BLaER1 treated with 17β-estradiol and CSF1 and Interleukin-3, amounts not matched to agents 10 nM and 100 nM (cell line): ENCODE measurements at regions not wholly inside any gene's neighbourhood (a gene's known extent, or its start where the extent isn't known, plus 50 kb on each side); places are given as distances from the start of the nearest gene placed in this dataset.

Experiments
- H3K27ac ChIP-seq, 11 experiments: shearing (Covaris generic); formaldehyde crosslinking; 2 replicates each; pipeline ENCODE4 v1.8.1; 2022
- H3K27me3 ChIP-seq, 11 experiments: shearing (Covaris generic); formaldehyde crosslinking; 2 replicates each; pipeline ENCODE4 v1.8.1; 2022
- H3K36me3 ChIP-seq, 11 experiments: shearing (Covaris generic); formaldehyde crosslinking; 2 replicates each; pipeline ENCODE4 v1.8.1; 2022
- H3K4me1 ChIP-seq, 10 experiments: shearing (Covaris generic); formaldehyde crosslinking; 2 replicates each; pipeline ENCODE4 v1.8.1; 2022
- H3K4me2 ChIP-seq, 11 experiments: shearing (Covaris generic); formaldehyde crosslinking; 2 replicates each; pipeline ENCODE4 v1.8.1; 2022
- H3K4me3 ChIP-seq, 10 experiments: shearing (Covaris generic); formaldehyde crosslinking; 2 replicates each; pipeline ENCODE4 v1.8.1; 2022
- H3K9ac ChIP-seq, 11 experiments: shearing (Covaris generic); formaldehyde crosslinking; 2 replicates each; pipeline ENCODE4 v1.8.1; 2022
- H3K9me3 ChIP-seq, 11 experiments: shearing (Covaris generic); formaldehyde crosslinking; replicated peaks in 1 of 11; 2 replicates each; pipeline ENCODE4 v1.8.1; 2022
- H4K20me1 ChIP-seq, 11 experiments: shearing (Covaris generic); formaldehyde crosslinking; 2 replicates each; pipeline ENCODE4 v1.8.1; 2022
- Cebpa-rat ChIP-seq, 11 experiments: shearing (Covaris generic); IDR thresholded peaks; 2 replicates each; pipeline ENCODE4 v1.8.1; 2022

- no peaks in the 10 kb centered on the region for H3K36me3 ChIP-seq
- no peak overlapping the region for H3K4me3 ChIP-seq
- H3K4me2 ChIP-seq, result no peak overlapping the region
- no peak overlapping the region for H3K9ac ChIP-seq
- no peaks in the 10 kb centered on the region for H4K20me1 ChIP-seq
- H3K4me1 ChIP-seq, result peaks cover 6 to 57% (median 10%) of the 10 kb centered on the region in 10 experiments; a peak in 16 of 20 replicates
- H3K27me3 ChIP-seq, result no peaks in the 10 kb centered on the region
- no peak for TF ChIP-seq Cebpa-rat (IDR thresholded peaks at IDR 0.05)
- no peak overlapping the region for H3K27ac ChIP-seq
- no peaks in the 10 kb centered on the region for H3K9me3 ChIP-seq
These were observed 105.0 kb upstream of the KLF6 start for GRCh38 chr10:3889961-3890522.

GRCh38 chr10:3887885-3888476 lies 103.0 kb upstream of the KLF6 start:
- H4K20me1 ChIP-seq, result no peaks in the 10 kb centered on the region
- H3K4me1 ChIP-seq, result peaks cover 0 to 36% (median 4%) of the 10 kb centered on the region in 10 experiments; a peak in 11 of 20 replicates
- H3K9ac ChIP-seq, result peak overlapping the region in 3 of 11 experiments; percentile 13 to 64 (median 56); a peak in 4 of 22 replicates
- peak overlapping the region in 4 of 11 experiments; percentile 4 to 82 (median 66); a peak in 7 of 22 replicates for H3K4me2 ChIP-seq
- H3K27me3 ChIP-seq, result no peaks in the 10 kb centered on the region
- H3K4me3 ChIP-seq, result no peak overlapping the region
- H3K27ac ChIP-seq, result peak overlapping the region in 3 of 11 experiments; percentile 45 to 73 (median 52); a peak in 6 of 22 replicates
- peaks cover 0 to 4% (median 0%) of the 10 kb centered on the region in 11 experiments; a peak in 3 of 22 replicates for H3K9me3 ChIP-seq
- no peak for TF ChIP-seq Cebpa-rat (IDR thresholded peaks at IDR 0.05)
- H3K36me3 ChIP-seq, result no peaks in the 10 kb centered on the region

GRCh38 chr10:3887404-3887803 lies 102.4 kb upstream of the KLF6 start:
- TF ChIP-seq Cebpa-rat (IDR thresholded peaks at IDR 0.05), result no peak
- Histone ChIP-seq H3K4me3 (no peak overlapping the region), H3K27me3 (no peaks in the 10 kb centered on the region), H3K9ac (peak overlapping the region in 3 of 11 experiments; percentile 13 to 64 (median 56); a peak in 4 of 22 replicates), H3K9me3 (peaks cover 0 to 8% (median 2%) of the 10 kb centered on the region in 11 experiments; a peak in 7 of 22 replicates), H3K36me3 (no peaks in the 10 kb centered on the region), H3K4me2 (peak overlapping the region in 3 of 11 experiments; percentile 54 to 82 (median 78); a peak in 6 of 22 replicates), H3K4me1 (peaks cover 0 to 31% (median 0%) of the 10 kb centered on the region in 10 experiments; a peak in 6 of 20 replicates), H4K20me1 (no peaks in the 10 kb centered on the region), H3K27ac (peak overlapping the region in 3 of 11 experiments; percentile 45 to 73 (median 52); a peak in 7 of 22 replicates)

- Histone ChIP-seq H3K27me3 (no peaks in the 10 kb centered on the region), H3K9ac (no peak overlapping the region), H3K4me1 (peaks cover 0 to 27% (median 0%) of the 10 kb centered on the region in 10 experiments; a peak in 6 of 20 replicates), H3K36me3 (no peaks in the 10 kb centered on the region), H3K9me3 (peaks cover 0 to 15% (median 9%) of the 10 kb centered on the region in 11 experiments; a peak in 9 of 22 replicates), H3K4me2 (peak overlapping the region in 2 of 11 experiments; percentile 78 to 82; a peak in 3 of 22 replicates), H3K27ac (peak overlapping the region in 1 of 11 experiments; percentile 73; a peak in 1 of 22 replicates), H4K20me1 (no peaks in the 10 kb centered on the region), H3K4me3 (no peak overlapping the region)
- TF ChIP-seq Cebpa-rat (IDR thresholded peaks at IDR 0.05), result no peak
These were observed 101.7 kb upstream of the KLF6 start for GRCh38 chr10:3886641-3887251.

- Histone ChIP-seq H3K27ac (no peak overlapping the region), H3K36me3 (no peaks in the 10 kb centered on the region), H3K27me3 (no peaks in the 10 kb centered on the region), H3K9ac (no peak overlapping the region), H3K9me3 (peaks cover 0 to 16% (median 9%) of the 10 kb centered on the region in 11 experiments; a peak in 9 of 22 replicates), H4K20me1 (no peaks in the 10 kb centered on the region), H3K4me1 (peaks cover 0 to 22% (median 0%) of the 10 kb centered on the region in 10 experiments; a peak in 6 of 20 replicates), H3K4me3 (no peak overlapping the region), H3K4me2 (no peak overlapping the region)
- no peak for TF ChIP-seq Cebpa-rat (IDR thresholded peaks at IDR 0.05)
These were observed 101.2 kb upstream of the KLF6 start for GRCh38 chr10:3886191-3886590.

GRCh38 chr10:3882855-3883254 lies 97.8 kb upstream of the KLF6 start:
- Histone ChIP-seq H4K20me1 (no peaks in the 10 kb centered on the region), H3K9me3 (peaks cover 0 to 16% (median 9%) of the 10 kb centered on the region in 11 experiments; a peak in 9 of 22 replicates), H3K36me3 (no peaks in the 10 kb centered on the region), H3K9ac (no peak overlapping the region), H3K4me1 (peaks cover 0 to 34% (median 0%) of the 10 kb centered on the region in 10 experiments; a peak in 6 of 20 replicates), H3K4me3 (no peak overlapping the region), H3K4me2 (no peak overlapping the region), H3K27ac (no peak overlapping the region), H3K27me3 (no peaks in the 10 kb centered on the region)
- TF ChIP-seq Cebpa-rat (IDR thresholded peaks at IDR 0.05), result no peak

GRCh38 chr10:3881622-3882021 lies 96.6 kb upstream of the KLF6 start:
- H3K27me3 ChIP-seq, result no peaks in the 10 kb centered on the region
- no peak overlapping the region for H3K9ac ChIP-seq
- no peak overlapping the region for H3K4me3 ChIP-seq
- H3K27ac ChIP-seq, result no peak overlapping the region
- peaks cover 0 to 16% (median 9%) of the 10 kb centered on the region in 11 experiments; a peak in 9 of 22 replicates for H3K9me3 ChIP-seq
- no peak for TF ChIP-seq Cebpa-rat (IDR thresholded peaks at IDR 0.05)
- no peak overlapping the region for H3K4me2 ChIP-seq
- H3K4me1 ChIP-seq, result peaks cover 0 to 34% (median 5%) of the 10 kb centered on the region in 10 experiments; a peak in 8 of 20 replicates
- H3K36me3 ChIP-seq, result no peaks in the 10 kb centered on the region
- H4K20me1 ChIP-seq, result no peaks in the 10 kb centered on the region

- no peak for TF ChIP-seq Cebpa-rat (IDR thresholded peaks at IDR 0.05)
- peaks cover 0 to 16% (median 9%) of the 10 kb centered on the region in 11 experiments; a peak in 9 of 22 replicates for H3K9me3 ChIP-seq
- no peak overlapping the region for H3K4me2 ChIP-seq
These were observed 94.1 kb upstream of the KLF6 start for GRCh38 chr10:3879073-3879472.

More at GRCh38 chr10:3879073-3879472, 94.1 kb upstream of the KLF6 start:
- Histone ChIP-seq H3K4me3 (no peak overlapping the region), H3K9ac (no peak overlapping the region), H3K27ac (no peak overlapping the region; a peak in 1 of 22 replicates), H3K4me1 (peaks cover 19 to 59% (median 25%) of the 10 kb centered on the region in 10 experiments), H3K27me3 (no peaks in the 10 kb centered on the region), H4K20me1 (no peaks in the 10 kb centered on the region), H3K36me3 (no peaks in the 10 kb centered on the region)
